T47D (cell line): ENCODE measurements at regions not wholly inside any gene's neighbourhood (a gene's known extent, or its start where the extent isn't known, plus 50 kb on each side); places are given as distances from the start of the nearest gene placed in this dataset.

Source experiments
- DNase-seq, 2 experiments: peaks; one replicate each; pipeline versions ENCODE4 v3.0.0 to v3.0.0-alpha.2; 2011 to 2012; ENCODE audit warnings: low read depth in 1 of 2, low spot score in 1 of 2
- JUND ChIP-seq: IDR thresholded peaks from 2 replicates; pipeline ENCODE4 v1.6.1; 2012; ENCODE audit warnings: low read depth
- in situ Hi-C: cut with HindIII; loops from 2 replicates; pipeline ENCODE4 v1.10.0; 2016; ENCODE audit warnings: low sequenced_read_pairs, low pct_unique_long_range_greater_than_20kb

GRCh38 chr19:28868836-28869235, 344.1 kb downstream of the UQCRFS1 start:
- no peak for DNase-seq
- TF ChIP-seq JUND: no peak
- in situ Hi-C loops: no loop called here

- TF ChIP-seq JUND: no peak
- in situ Hi-C loops: no loop called here
Measured at GRCh38 chr19:28867978-28868377, 345.0 kb downstream of the UQCRFS1 start.

DNA sequence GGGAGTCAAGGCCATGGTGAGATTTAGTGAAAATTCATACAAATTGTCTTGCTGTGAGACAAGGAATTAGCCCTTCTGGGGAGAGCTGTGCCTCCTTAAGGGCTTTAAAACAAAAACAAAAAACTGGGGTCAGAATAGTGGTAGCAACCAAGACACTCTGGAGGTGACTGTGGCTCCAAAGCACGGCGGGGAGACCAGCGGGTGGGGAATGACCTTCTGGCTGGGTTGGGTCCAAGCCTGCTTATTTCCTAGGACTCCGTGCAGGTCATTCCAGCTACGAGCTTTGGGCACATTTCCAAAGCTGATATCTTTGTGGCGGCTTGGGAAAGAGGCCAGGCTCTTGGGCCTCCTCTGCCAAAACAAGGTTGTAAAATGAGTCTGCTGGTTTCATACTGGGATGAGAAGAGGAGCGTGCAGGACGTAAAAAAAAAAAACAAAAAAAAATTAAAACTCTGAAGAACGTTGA, 348.3 kb downstream of the UQCRFS1 start:
- no peak for TF ChIP-seq JUND
- no peak for DNase-seq
- in situ Hi-C loops: no loop called here

More at GRCh38 chr19:28867978-28868377, 345.0 kb downstream of the UQCRFS1 start:
- DNase-seq: no peak

DNA sequence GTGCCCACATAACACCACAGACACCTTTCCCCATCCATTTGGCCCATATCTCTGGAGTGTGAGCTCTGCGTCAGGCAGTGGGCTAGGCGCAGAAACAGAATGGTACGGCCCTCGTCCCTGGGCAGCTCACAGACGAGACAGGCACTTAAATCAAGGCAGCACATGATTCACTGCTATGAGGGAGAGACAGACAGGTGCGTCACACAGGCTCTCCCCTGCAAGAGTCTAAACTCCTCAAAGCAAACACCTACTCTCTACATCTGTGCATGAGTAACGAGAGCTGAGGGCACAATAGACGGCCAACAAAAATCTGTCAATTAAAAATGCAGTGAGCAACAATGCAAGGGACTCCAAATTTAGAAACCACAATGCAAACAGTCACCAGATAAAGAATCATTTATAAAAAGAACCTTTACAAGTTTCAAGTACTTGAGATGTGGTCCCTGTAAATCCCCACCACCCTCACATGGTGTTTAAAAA, 348.9 kb downstream of the UQCRFS1 start:
- in situ Hi-C loops: no loop called here
- TF ChIP-seq JUND: no peak
- no peak for DNase-seq

DNA sequence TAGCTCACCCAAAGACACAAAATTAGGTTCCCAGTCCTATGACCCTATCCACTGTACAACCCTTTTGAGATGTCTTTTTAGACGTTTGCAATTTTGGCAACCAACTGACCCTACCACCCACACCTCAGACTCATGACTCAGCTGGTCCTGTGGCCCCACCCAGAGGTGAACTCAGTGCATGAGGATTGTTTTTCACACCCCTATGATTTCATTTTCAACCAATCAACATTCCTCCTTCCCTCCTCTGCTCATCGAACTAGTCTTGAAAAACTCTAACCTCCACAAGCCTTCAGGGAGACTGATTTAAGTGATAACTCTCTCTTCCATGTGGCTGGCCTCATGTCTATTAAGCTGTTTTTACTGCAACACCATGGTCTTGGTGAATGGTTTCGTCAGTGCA, 350.7 kb downstream of the UQCRFS1 start:
- TF ChIP-seq JUND: no peak
- in situ Hi-C loops: no loop called here
- DNase-seq: no peak

GRCh38 chr19:28859811-28860210, 353.1 kb downstream of the UQCRFS1 start:
- TF ChIP-seq JUND: no peak
- in situ Hi-C loops: no loop called here
- DNase-seq: no peak

DNA sequence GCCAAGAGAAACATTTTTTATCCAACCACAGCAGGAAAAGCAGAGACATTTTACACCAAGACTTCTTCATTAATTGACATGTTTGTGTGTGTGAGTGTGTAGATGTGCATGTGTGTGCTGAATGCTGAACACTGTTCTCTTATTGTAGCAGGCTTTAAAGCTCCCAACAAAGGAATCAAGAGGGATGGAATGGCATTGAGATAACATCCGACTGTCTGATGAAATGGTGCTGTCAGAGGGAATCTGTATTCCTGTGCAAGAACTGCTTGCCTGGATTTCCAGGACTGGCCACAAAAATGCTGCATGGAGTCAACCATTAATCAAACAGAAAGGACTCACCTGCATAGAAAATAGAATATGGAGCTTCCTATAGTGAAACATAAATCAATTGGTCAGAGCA, 354.0 kb downstream of the UQCRFS1 start:
- in situ Hi-C loops: no loop called here
- no peak for DNase-seq
- no peak for TF ChIP-seq JUND

- no peak for DNase-seq
- in situ Hi-C loops: no loop called here
- TF ChIP-seq JUND: no peak
Measured at GRCh38 chr19:28857967-28858366, 355.0 kb downstream of the UQCRFS1 start.

GRCh38 chr19:28855216-28855615, 357.7 kb downstream of the UQCRFS1 start:
- TF ChIP-seq JUND: no peak
- in situ Hi-C loops: no loop called here
- no peak for DNase-seq

DNA sequence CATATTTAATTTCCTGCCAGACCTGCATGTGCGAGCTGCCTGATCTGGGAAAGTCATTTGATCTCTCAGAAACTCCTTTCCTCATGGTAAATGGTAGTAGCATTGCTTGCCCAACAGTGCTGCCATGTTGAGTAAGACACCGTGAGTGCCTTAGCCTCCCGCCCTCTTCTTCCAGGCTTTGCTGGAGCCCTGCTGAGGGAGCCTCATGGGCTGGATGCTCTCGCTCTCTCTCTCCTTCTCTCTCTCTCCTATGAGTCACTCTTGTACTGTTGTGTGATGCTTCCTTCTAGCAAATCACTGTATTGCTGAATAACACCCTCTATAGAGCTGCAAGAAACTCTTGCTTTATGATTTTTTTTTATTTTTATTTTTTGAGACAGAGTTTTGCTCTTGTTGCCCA, 365.5 kb downstream of the UQCRFS1 start:
- in situ Hi-C loops: no loop called here
- no peak for DNase-seq
- TF ChIP-seq JUND: no peak

DNA sequence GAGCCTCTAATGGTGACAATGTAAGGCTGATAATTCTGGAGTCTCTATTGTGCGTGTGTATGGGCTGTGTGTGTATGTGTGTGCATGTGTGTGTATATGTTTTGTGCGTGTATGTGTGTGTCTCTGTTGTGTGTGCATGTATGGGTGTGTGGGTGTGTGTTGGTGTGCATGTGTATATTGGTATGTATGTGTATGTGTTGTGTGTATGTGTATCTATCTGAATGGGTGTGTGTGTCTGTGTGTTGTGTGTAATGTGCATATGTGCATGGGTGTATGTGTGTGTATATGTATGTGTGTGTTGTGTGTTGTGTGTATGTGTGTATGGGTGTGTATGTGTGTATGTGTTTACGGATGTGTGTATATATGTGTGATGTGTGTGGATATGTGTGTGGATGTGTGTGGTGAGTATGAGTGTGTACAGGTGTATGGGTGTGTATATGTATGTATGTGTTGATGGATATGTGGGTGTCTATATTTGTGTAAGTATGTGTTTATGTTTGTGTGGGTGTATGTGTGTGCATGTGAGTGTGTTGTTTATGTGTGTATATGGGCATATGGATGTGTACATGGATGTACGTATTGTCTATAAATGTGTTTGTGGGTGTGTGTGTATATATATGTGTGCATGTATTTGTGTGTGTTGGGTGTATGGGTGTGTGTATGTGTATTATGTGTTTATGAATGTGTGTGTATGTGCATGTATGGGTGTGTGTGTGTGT, 366.7 kb downstream of the UQCRFS1 start:
- DNase-seq: no peak
- TF ChIP-seq JUND: no peak
- in situ Hi-C loops: no loop called here

DNA sequence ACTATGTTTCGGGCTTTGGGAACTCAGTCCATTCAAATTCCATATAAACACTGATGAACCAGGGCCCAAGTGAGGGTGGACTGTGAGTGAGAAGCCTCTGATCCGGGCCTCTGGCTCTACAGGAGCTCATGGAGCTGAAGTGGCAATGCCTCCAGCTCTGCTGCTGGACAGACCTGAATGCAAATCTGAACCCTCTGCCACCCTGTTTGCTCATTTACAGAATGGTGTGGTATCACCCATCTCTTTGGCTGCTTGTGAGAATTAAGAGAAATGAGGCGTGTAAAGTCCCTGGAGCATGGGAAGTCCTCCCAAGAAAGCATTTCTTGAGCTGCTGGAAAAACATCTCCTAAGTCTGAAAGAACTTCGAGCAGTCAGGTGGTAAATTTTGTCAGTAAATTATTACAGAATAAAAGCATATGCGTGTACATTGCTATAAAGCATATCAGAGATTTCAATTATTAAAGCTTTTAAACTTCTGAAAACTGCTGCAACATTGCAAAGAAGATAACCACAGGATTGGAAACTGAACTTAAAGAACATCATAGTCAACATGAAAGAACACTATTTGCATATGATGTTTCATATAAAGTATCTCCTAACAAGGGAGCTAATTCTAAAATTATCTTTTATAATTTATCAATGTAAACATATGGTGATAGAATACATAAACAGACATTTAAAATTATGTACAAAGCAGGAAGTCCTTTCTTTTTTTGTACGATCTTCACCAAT, 369.0 kb downstream of the UQCRFS1 start:
- in situ Hi-C loops: no loop called here
- DNase-seq: no peak
- TF ChIP-seq JUND: no peak

DNA sequence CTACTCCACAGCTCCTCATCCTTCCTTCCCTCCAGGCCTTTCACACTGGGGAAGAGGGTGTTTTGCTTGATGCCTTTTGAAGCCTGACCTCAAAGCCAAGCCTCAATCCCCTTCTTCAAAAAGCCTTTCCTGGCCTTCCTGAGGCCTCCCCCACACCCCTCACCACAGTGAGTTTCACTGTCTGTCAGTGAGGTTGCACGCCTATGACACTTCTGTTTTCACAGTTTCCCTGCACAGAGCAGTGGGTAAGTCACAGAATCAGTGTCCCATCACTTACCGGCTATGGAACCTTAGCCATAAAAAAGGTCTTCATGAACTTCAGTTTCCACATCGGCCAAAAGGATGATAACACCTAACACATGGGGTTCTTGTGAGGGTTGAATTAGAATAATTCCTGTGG, 371.4 kb downstream of the UQCRFS1 start:
- no peak for DNase-seq
- TF ChIP-seq JUND: no peak
- in situ Hi-C loops: no loop called here
